ENCODE measurements at regions not wholly inside any gene's neighbourhood (a gene's known extent, or its start where the extent isn't known, plus 50 kb on each side); places are given as distances from the start of the nearest gene placed in this dataset.

- H3K27me3 ChIP-seq (ENCODE audit: control insufficient read depth, insufficient read depth, low read length, poor library complexity, severe bottlenecking): no peaks in the 10 kb centered on the region
- Mint-ChIP-seq H3K4me1 (no peaks in the 10 kb centered on the region), H3K27me3 (ENCODE audit: insufficient read depth) (no peaks in the 10 kb centered on the region), H3K36me3 (ENCODE audit: low read depth) (no peaks in the 10 kb centered on the region), H3K4me3 (no peak overlapping the region), H3K27ac (no peak overlapping the region), H3K9me3 (no peaks in the 10 kb centered on the region)
- H3K4me1 ChIP-seq (ENCODE audit: control insufficient read depth, insufficient read depth, low read length): no peaks in the 10 kb centered on the region
- DNase-seq: no peak
- H3K36me3 ChIP-seq (ENCODE audit: control insufficient read depth, insufficient read depth, low read length): no peaks in the 10 kb centered on the region
- TF ChIP-seq, protein P1, sequence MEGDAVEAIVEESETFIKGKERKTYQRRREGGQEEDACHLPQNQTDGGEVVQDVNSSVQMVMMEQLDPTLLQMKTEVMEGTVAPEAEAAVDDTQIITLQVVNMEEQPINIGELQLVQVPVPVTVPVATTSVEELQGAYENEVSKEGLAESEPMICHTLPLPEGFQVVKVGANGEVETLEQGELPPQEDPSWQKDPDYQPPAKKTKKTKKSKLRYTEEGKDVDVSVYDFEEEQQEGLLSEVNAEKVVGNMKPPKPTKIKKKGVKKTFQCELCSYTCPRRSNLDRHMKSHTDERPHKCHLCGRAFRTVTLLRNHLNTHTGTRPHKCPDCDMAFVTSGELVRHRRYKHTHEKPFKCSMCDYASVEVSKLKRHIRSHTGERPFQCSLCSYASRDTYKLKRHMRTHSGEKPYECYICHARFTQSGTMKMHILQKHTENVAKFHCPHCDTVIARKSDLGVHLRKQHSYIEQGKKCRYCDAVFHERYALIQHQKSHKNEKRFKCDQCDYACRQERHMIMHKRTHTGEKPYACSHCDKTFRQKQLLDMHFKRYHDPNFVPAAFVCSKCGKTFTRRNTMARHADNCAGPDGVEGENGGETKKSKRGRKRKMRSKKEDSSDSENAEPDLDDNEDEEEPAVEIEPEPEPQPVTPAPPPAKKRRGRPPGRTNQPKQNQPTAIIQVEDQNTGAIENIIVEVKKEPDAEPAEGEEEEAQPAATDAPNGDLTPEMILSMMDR (conservative IDR thresholded peaks at IDR 0.05): no peak
- no peak overlapping the region for H3K4me3 ChIP-seq (ENCODE audit: low read length)
- no peak overlapping the region for H3K27ac ChIP-seq (ENCODE audit: low read depth, low read length)
- H3K9me3 ChIP-seq (ENCODE audit: control insufficient read depth, low read length): no peaks in the 10 kb centered on the region
- WGBS, 2 experiments (ENCODE audit: insufficient coverage in 1 of 2, insufficient read length in 1 of 2): 80 to 85% methylated on average over 6 of the region's 6 CpGs
- H3K9ac ChIP-seq (ENCODE audit: extremely low read depth, low read length, poor library complexity, severe bottlenecking): no peak overlapping the region
Observed at GRCh38 chr2:2719015-2719414, 387.9 kb upstream of the MYT1L start.

GRCh38 chr2:2717406-2717805, 386.3 kb upstream of the MYT1L start:
- TF ChIP-seq, protein P1 (conservative IDR thresholded peaks at IDR 0.05): no peak
- WGBS, 2 experiments (ENCODE audit: insufficient coverage in 1 of 2, insufficient read length in 1 of 2): 85 to 100% methylated on average over 1 to 7 of the region's 7 CpGs
- Mint-ChIP-seq H3K4me3 (no peak overlapping the region), H3K36me3 (ENCODE audit: low read depth) (no peaks in the 10 kb centered on the region), H3K27ac (no peak overlapping the region), H3K9me3 (no peaks in the 10 kb centered on the region), H3K27me3 (ENCODE audit: insufficient read depth) (no peaks in the 10 kb centered on the region), H3K4me1 (no peaks in the 10 kb centered on the region)
- no peaks in the 10 kb centered on the region for H3K9me3 ChIP-seq (ENCODE audit: control insufficient read depth, low read length)
- H3K4me3 ChIP-seq (ENCODE audit: low read length): no peak overlapping the region
- DNase-seq: no peak
- no peaks in the 10 kb centered on the region for H3K27me3 ChIP-seq (ENCODE audit: control insufficient read depth, insufficient read depth, low read length, poor library complexity, severe bottlenecking)
- H3K27ac ChIP-seq (ENCODE audit: low read depth, low read length): no peak overlapping the region
- no peaks in the 10 kb centered on the region for H3K36me3 ChIP-seq (ENCODE audit: control insufficient read depth, insufficient read depth, low read length)
- no peak overlapping the region for H3K9ac ChIP-seq (ENCODE audit: extremely low read depth, low read length, poor library complexity, severe bottlenecking)
- H3K4me1 ChIP-seq (ENCODE audit: control insufficient read depth, insufficient read depth, low read length): no peaks in the 10 kb centered on the region

DNA sequence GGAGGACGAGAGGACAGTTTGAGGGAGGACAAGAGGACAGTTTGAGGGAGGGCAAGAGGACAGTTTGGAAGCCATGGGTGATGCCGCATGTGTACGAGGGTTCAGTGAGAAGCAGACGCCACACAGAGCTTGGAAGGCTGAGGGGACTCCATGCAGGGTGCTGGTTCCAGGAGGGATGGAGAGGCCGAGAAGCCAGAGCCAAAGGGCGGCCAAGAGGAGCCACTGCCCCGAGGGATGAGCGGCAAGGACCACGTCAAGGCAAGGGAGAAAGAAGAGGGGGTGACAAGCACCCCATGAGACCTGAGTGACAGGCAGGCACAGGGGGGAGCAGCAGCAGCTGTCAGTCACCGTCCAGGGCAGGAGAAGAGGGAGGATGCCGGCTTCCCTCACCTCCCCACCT, 385.7 kb upstream of the MYT1L start:
- Histone ChIP-seq H3K27me3 (ENCODE audit: control insufficient read depth, insufficient read depth, low read length, poor library complexity, severe bottlenecking) (no peaks in the 10 kb centered on the region), H3K9ac (ENCODE audit: extremely low read depth, low read length, poor library complexity, severe bottlenecking) (no peak overlapping the region), H3K9me3 (ENCODE audit: control insufficient read depth, low read length) (no peaks in the 10 kb centered on the region), H3K27ac (ENCODE audit: low read depth, low read length) (no peak overlapping the region), H3K36me3 (ENCODE audit: control insufficient read depth, insufficient read depth, low read length) (no peaks in the 10 kb centered on the region), H3K4me1 (ENCODE audit: control insufficient read depth, insufficient read depth, low read length) (no peaks in the 10 kb centered on the region), H3K4me3 (ENCODE audit: low read length) (no peak overlapping the region)
- Mint-ChIP-seq H3K27me3 (ENCODE audit: insufficient read depth) (no peaks in the 10 kb centered on the region), H3K4me1 (no peaks in the 10 kb centered on the region), H3K36me3 (ENCODE audit: low read depth) (no peaks in the 10 kb centered on the region), H3K4me3 (no peak overlapping the region), H3K9me3 (no peaks in the 10 kb centered on the region), H3K27ac (no peak overlapping the region)
- TF ChIP-seq, protein P1 (conservative IDR thresholded peaks at IDR 0.05): no peak
- 80 to 83% methylated on average over 9 to 10 of the region's 11 CpGs for WGBS, 2 experiments (ENCODE audit: insufficient coverage in 1 of 2, insufficient read length in 1 of 2)
- no peak for DNase-seq
